Kidney epithelial cell (primary cell): ENCODE measurements at regions not wholly inside any gene's neighbourhood (a gene's known extent, or its start where the extent isn't known, plus 50 kb on each side); places are given as distances from the start of the nearest gene placed in this dataset.

Source experiments
- DNase-seq: peaks from one replicate; pipeline ENCODE4 v3.0.0-alpha.2; 2010; ENCODE audit warnings: low read depth
- H3K27me3 ChIP-seq: 2 replicates; pipeline ENCODE4 v1.6.0; 2011; ENCODE audit warnings: low read length; ENCODE audit not compliant: control insufficient read depth, insufficient read depth
- H3K36me3 ChIP-seq: 2 replicates; pipeline ENCODE4 v1.5.1; 2011; ENCODE audit warnings: low read length; ENCODE audit not compliant: control insufficient read depth, insufficient read depth
- H3K4me3 ChIP-seq: 2 replicates; pipeline ENCODE4 v1.5.1; 2011; ENCODE audit warnings: low read depth, mild to moderate bottlenecking, control low read depth, low read length
- CTCF ChIP-seq: IDR thresholded peaks from 2 replicates; pipeline ENCODE4 v1.5.1; 2011; ENCODE audit warnings: mild to moderate bottlenecking, moderate library complexity, low read length, control low read depth, inconsistent platforms; ENCODE audit not compliant: insufficient read depth, poor library complexity, severe bottlenecking

- no peak for TF ChIP-seq CTCF
These were observed 594.2 kb upstream of the SGCD start for GRCh38 chr5:155732587-155733376.

GRCh38 chr5:155733935-155734334 lies 593.0 kb upstream of the SGCD start:
- Histone ChIP-seq H3K27me3 (peaks cover 23% of the 10 kb centered on the region), H3K4me3 (no peak overlapping the region), H3K36me3 (no peaks in the 10 kb centered on the region)
- no peak for DNase-seq
- TF ChIP-seq CTCF = no peak

More at GRCh38 chr5:155732587-155733376, 594.2 kb upstream of the SGCD start:
- Histone ChIP-seq H3K36me3 (no peaks in the 10 kb centered on the region), H3K4me3 (no peak overlapping the region), H3K27me3 (peaks cover 35% of the 10 kb centered on the region)
- no peak for DNase-seq

GRCh38 chr5:155735388-155735787 lies 591.6 kb upstream of the SGCD start:
- TF ChIP-seq CTCF = no peak
- H3K27me3 ChIP-seq = peaks cover 9% of the 10 kb centered on the region

GRCh38 chr5:155738616-155739015 lies 588.3 kb upstream of the SGCD start:
- Histone ChIP-seq H3K27me3 (no peaks in the 10 kb centered on the region), H3K36me3 (no peaks in the 10 kb centered on the region), H3K4me3 (no peak overlapping the region)
- no peak for DNase-seq
- TF ChIP-seq CTCF = no peak

More at GRCh38 chr5:155735388-155735787, 591.6 kb upstream of the SGCD start:
- no peaks in the 10 kb centered on the region for H3K36me3 ChIP-seq
- DNase-seq = no peak
- H3K4me3 ChIP-seq = no peak overlapping the region

- Histone ChIP-seq H3K27me3 (no peaks in the 10 kb centered on the region), H3K36me3 (no peaks in the 10 kb centered on the region), H3K4me3 (no peak overlapping the region)
- DNase-seq = no peak
- TF ChIP-seq CTCF = no peak
These were observed 580.5 kb upstream of the SGCD start for GRCh38 chr5:155746367-155747038.
